ENCODE measurements at regions not wholly inside any gene's neighbourhood (a gene's known extent, or its start where the extent isn't known, plus 50 kb on each side); places are given as distances from the start of the nearest gene placed in this dataset.

GRCh38 chr12:72829838-72830237, 557.7 kb downstream of the TRHDE start:
- Histone ChIP-seq H3K4me3 (no peak overlapping the region), H3K36me3 (ENCODE audit: insufficient read depth in 1 of 2, low read depth in 1 of 2) (no peaks in the 10 kb centered on the region), H3K27ac (no peak overlapping the region), H3K9me3 (no peaks in the 10 kb centered on the region), H3K4me1 (no peaks in the 10 kb centered on the region), H3K27me3 (ENCODE audit: insufficient read depth in 3 of 3, low read length in 2 of 3) (no peaks in the 10 kb centered on the region)
- TF ChIP-seq CTCF (IDR thresholded peaks at IDR 0.05), result no peak
- intact Hi-C loops (cut with DNase I), result no loop called here
- 82 to 89% (median 88%) methylated on average over 1 of the region's 1 CpG for WGBS, 3 donors
- no peak for DNase-seq
- ATAC-seq, result no peak

- H3K9me3 ChIP-seq, result no peaks in the 10 kb centered on the region
- 63 to 80% (median 68%) methylated on average over 4 of the region's 4 CpGs for WGBS, 3 donors
Observed at GRCh38 chr12:72832024-72832423, 559.9 kb downstream of the TRHDE start.

GRCh38 chr12:72836194-72836593, 564.0 kb downstream of the TRHDE start:
- Histone ChIP-seq H3K9me3 (no peaks in the 10 kb centered on the region), H3K4me3 (no peak overlapping the region), H3K4me1 (no peaks in the 10 kb centered on the region), H3K27me3 (ENCODE audit: insufficient read depth in 3 of 3, low read length in 2 of 3) (no peaks in the 10 kb centered on the region), H3K36me3 (ENCODE audit: insufficient read depth in 1 of 2, low read depth in 1 of 2) (no peaks in the 10 kb centered on the region), H3K27ac (no peak overlapping the region)
- no peak for TF ChIP-seq CTCF (IDR thresholded peaks at IDR 0.05)
- intact Hi-C loops (cut with DNase I), result no loop called here
- ATAC-seq, result no peak
- DNase-seq, result no peak

More at GRCh38 chr12:72832024-72832423, 559.9 kb downstream of the TRHDE start:
- DNase-seq (no peak), ATAC-seq (no peak)
- no peak overlapping the region for H3K27ac ChIP-seq
- H3K27me3 ChIP-seq (ENCODE audit: insufficient read depth in 3 of 3, low read length in 2 of 3), result no peaks in the 10 kb centered on the region
- TF ChIP-seq CTCF (IDR thresholded peaks at IDR 0.05), result no peak
- no peak overlapping the region for H3K4me3 ChIP-seq
- intact Hi-C loops (cut with DNase I), result no loop called here
- H3K36me3 ChIP-seq (ENCODE audit: insufficient read depth in 1 of 2, low read depth in 1 of 2), result no peaks in the 10 kb centered on the region
- no peaks in the 10 kb centered on the region for H3K4me1 ChIP-seq

GRCh38 chr12:72839696-72840095, 567.5 kb downstream of the TRHDE start:
- Histone ChIP-seq H3K4me1 (no peaks in the 10 kb centered on the region), H3K4me3 (no peak overlapping the region), H3K9me3 (no peaks in the 10 kb centered on the region), H3K27me3 (ENCODE audit: insufficient read depth in 3 of 3, low read length in 2 of 3) (no peaks in the 10 kb centered on the region), H3K36me3 (ENCODE audit: insufficient read depth in 1 of 2, low read depth in 1 of 2) (no peaks in the 10 kb centered on the region), H3K27ac (no peak overlapping the region)
- no peak for ATAC-seq
- TF ChIP-seq CTCF (IDR thresholded peaks at IDR 0.05), result no peak
- no peak for DNase-seq
- 47 to 85% (median 79%) methylated on average over 1 of the region's 1 CpG for WGBS, 3 donors
- intact Hi-C loops (cut with DNase I), result no loop called here

- Histone ChIP-seq H3K9me3 (no peaks in the 10 kb centered on the region), H3K27me3 (ENCODE audit: insufficient read depth in 3 of 3, low read length in 2 of 3) (no peaks in the 10 kb centered on the region), H3K4me1 (no peaks in the 10 kb centered on the region), H3K36me3 (ENCODE audit: insufficient read depth in 1 of 2, low read depth in 1 of 2) (no peaks in the 10 kb centered on the region), H3K4me3 (no peak overlapping the region), H3K27ac (no peak overlapping the region)
- intact Hi-C loops (cut with DNase I), result no loop called here
- 49 to 51% (median 51%) methylated on average over 2 of the region's 2 CpGs for WGBS, 3 donors
- DNase-seq (no peak), ATAC-seq (no peak)
- no peak for TF ChIP-seq CTCF (IDR thresholded peaks at IDR 0.05)
Observed at GRCh38 chr12:72863671-72864070, 591.5 kb downstream of the TRHDE start.

Data from psoas muscle (tissue), 7 donors.